SH-SY5Y (cell line): ENCODE measurements at regions not wholly inside any gene's neighbourhood (a gene's known extent, or its start where the extent isn't known, plus 50 kb on each side); places are given as distances from the start of the nearest gene placed in this dataset.

ENCODE experiments used
- GATA2 ChIP-seq: IDR thresholded peaks from 2 replicates; pipeline ENCODE4 v1.6.1; 2011; ENCODE audit warnings: mild to moderate bottlenecking, low read depth, low read length
- GATA3 ChIP-seq: IDR thresholded peaks from 2 replicates; pipeline ENCODE4 v1.6.1; 2011; ENCODE audit warnings: low read depth, mild to moderate bottlenecking, low read length, moderate library complexity

DNA sequence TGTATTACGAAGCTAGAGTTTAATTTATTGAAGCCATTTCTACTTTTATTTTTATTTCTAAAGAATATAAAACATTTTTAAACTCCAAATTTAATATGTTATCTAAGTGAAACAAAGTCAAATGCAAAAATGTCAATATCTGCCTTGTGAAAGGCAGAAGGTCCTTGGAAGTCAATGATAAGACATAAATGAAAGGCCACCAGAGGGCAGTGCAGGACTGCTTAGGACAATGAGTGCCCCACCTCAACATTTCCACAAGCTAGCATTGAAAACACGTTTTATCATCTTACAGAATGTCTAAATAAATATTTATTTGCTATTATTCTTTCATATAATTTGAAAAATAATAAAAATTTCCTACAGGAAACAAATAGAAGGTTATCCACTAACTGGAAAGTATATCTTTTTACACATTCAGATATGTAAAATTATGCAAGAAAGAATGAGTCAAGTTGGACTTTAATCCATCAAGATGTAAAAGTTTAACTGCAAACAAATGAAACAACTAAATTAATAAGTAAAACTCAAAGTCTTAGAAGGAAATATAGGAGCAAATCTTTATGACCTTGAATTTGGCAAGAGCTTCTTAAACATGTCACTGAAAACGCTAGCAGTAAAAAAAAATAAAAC is 140.1 kb upstream of the FMN2 start:
- TF ChIP-seq GATA2 (no peak), GATA3 (no peak)
